HFFc6 (cell line): ENCODE measurements at regions not wholly inside any gene's neighbourhood (a gene's known extent, or its start where the extent isn't known, plus 50 kb on each side); places are given as distances from the start of the nearest gene placed in this dataset.
"Not testable (repeated sequence)": the region's sequence is repeated elsewhere in the genome, so short reads cannot be mapped to it uniquely, and the experiment has no call there.

Experiments used
- DNase-seq: peaks from one replicate; pipeline ENCODE4 v3.0.0-alpha.2; 2018
- H3K27ac Mint-ChIP-seq: 2 replicates; pipeline ENCODE4 v1.8.0; 2020; ENCODE audit warnings: mild to moderate bottlenecking, mixed read lengths
- H3K27me3 Mint-ChIP-seq: 2 replicates; pipeline ENCODE4 v1.8.0; 2021; ENCODE audit warnings: mild to moderate bottlenecking, moderate library complexity, mixed read lengths; ENCODE audit not compliant: insufficient read depth
- H3K36me3 Mint-ChIP-seq: 2 replicates; pipeline ENCODE4 v1.8.0; 2021; ENCODE audit warnings: low read depth, mixed read lengths
- H3K4me1 Mint-ChIP-seq: 2 replicates; pipeline ENCODE4 v1.8.0; 2020; ENCODE audit warnings: low read depth, mixed read lengths
- H3K4me3 Mint-ChIP-seq: 2 replicates; pipeline ENCODE4 v1.8.0; 2020; ENCODE audit warnings: mild to moderate bottlenecking, moderate library complexity, mixed read lengths
- H3K9me3 Mint-ChIP-seq: 2 replicates; pipeline ENCODE4 v1.8.0; 2020; ENCODE audit warnings: mild to moderate bottlenecking, mixed read lengths
- TF ChIP-seq, protein P1 (sequence below): fragments of 200-600 bp; sonication (generic); IDR thresholded peaks from 2 replicates; pipeline ENCODE4 v1.5.0; 2021; ENCODE audit warnings: antibody characterized with exemption, mild to moderate bottlenecking

DNA sequence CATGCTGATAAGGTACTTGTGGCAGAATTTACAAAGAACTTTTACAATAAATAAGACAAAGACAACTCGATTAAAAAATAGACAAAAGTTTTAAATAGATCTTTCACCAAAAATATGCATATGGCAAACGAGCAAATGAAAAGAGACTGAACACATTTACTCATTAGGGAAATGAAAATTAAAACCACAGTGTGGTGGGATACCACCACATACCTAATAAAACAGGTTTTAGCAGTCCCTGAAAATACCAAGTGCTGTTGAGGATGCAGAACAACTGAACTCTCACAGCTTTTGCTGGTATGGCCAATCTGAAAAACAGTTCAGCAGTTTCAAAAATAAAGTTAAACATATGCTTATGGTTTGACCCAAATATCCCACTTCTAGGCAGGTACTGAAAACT lies 205.4 kb upstream of the ADO start:
- peaks cover 17% of the 10 kb centered on the region for H3K4me1 Mint-ChIP-seq
- no peak for DNase-seq
- TF ChIP-seq, protein P1, sequence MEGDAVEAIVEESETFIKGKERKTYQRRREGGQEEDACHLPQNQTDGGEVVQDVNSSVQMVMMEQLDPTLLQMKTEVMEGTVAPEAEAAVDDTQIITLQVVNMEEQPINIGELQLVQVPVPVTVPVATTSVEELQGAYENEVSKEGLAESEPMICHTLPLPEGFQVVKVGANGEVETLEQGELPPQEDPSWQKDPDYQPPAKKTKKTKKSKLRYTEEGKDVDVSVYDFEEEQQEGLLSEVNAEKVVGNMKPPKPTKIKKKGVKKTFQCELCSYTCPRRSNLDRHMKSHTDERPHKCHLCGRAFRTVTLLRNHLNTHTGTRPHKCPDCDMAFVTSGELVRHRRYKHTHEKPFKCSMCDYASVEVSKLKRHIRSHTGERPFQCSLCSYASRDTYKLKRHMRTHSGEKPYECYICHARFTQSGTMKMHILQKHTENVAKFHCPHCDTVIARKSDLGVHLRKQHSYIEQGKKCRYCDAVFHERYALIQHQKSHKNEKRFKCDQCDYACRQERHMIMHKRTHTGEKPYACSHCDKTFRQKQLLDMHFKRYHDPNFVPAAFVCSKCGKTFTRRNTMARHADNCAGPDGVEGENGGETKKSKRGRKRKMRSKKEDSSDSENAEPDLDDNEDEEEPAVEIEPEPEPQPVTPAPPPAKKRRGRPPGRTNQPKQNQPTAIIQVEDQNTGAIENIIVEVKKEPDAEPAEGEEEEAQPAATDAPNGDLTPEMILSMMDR, result no peak
- H3K36me3 Mint-ChIP-seq, result no peaks in the 10 kb centered on the region
- no peak overlapping the region for H3K27ac Mint-ChIP-seq
- H3K9me3 Mint-ChIP-seq, result no peaks in the 10 kb centered on the region
- no peak overlapping the region for H3K4me3 Mint-ChIP-seq
- no peaks in the 10 kb centered on the region; the same call in 1 of the 2 replicates for H3K27me3 Mint-ChIP-seq

DNA sequence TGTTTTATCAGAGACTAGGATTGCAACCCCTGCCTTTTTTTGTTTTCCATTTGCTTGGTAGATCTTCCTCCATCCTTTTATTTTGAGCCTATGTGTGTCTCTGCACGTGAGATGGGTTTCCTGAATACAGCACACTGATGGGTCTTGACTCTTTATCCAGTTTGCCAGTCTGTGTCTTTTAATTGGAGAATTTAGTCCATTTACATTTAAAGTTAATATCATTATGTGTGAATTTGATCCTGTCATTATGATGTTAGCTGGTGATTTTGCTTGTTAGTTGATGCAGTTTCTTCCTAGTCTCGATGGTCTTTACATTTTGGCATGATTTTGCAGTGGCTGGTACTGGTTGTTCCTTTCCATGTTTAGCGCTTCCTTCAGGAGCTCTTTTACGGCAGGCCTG lies 198.0 kb upstream of the ADO start:
- H3K36me3 Mint-ChIP-seq, H3K4me3 Mint-ChIP-seq, H3K9me3 Mint-ChIP-seq, H3K27ac Mint-ChIP-seq, DNase-seq, H3K27me3 Mint-ChIP-seq, H3K4me1 Mint-ChIP-seq: not testable (repeated sequence)

DNA sequence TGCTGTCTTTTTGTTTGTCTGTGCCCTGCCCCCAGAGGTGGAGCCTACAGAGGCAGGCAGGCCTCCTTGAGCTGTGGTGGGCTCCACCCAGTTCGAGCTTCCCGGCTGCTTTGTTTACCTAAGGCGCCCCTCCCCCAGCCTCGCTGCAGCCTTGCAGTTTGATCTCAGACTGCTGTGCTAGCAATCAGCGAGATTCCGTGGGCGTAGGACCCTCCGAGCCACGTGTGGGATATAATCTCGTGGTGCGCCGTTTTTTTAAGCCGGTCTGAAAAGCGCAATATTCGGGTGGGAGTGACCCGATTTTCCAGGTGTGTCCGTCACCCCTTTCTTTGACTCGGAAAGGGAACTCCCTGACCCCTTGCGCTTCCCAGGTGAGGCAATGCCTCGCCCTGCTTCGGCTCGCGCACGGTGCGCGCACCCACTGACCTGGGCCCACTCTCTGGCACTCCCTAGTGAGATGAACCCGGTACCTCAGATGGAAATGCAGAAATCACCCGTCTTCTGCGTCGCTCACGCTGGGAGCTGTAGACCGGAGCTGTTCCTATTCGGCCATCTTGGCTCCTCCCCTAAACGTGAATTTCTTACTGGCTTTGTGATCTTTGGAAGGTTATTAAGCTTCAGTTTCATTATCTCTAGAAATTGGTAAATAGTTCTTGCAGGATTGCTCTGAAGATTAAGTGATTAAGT lies 196.2 kb upstream of the ADO start:
- H3K36me3 Mint-ChIP-seq, H3K4me1 Mint-ChIP-seq, DNase-seq, H3K27me3 Mint-ChIP-seq, H3K27ac Mint-ChIP-seq, H3K4me3 Mint-ChIP-seq, H3K9me3 Mint-ChIP-seq: not testable (repeated sequence)

DNA sequence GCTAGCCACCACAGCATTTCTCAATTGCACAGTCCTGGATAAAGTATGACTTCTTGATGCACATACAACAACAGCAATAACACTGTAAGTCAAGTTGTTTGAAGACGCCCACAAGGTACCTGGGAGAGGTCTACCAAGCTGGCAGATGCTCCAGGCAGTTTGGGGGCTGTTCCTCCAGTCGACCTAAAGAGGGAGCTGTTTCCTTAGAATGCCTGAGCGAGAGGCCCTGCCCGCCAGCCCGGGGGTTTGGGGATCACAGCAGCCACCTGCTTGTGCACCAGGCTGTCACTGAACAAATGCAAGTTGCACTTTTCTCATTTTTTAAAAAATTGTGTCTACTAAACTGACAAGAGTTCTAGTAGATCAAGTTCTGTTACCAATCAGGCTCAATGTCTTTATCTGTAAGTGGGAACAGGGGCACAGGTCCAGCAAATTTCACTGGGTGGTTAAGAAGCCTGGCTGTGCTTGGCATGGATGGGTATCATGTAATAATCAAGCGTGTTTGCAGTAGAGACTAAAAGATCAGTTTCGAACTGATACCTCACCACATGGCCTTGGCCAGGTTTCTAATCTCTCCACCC lies 193.8 kb upstream of the ADO start:
- DNase-seq, result peak; percentile 30
- TF ChIP-seq, protein P1, result peak; percentile 89
- H3K4me3 Mint-ChIP-seq, result no peak overlapping the region
- no peaks in the 10 kb centered on the region for H3K27me3 Mint-ChIP-seq
- peaks cover 27% of the 10 kb centered on the region for H3K4me1 Mint-ChIP-seq
- no peak overlapping the region for H3K27ac Mint-ChIP-seq
- no peaks in the 10 kb centered on the region for H3K9me3 Mint-ChIP-seq
- no peaks in the 10 kb centered on the region for H3K36me3 Mint-ChIP-seq

DNA sequence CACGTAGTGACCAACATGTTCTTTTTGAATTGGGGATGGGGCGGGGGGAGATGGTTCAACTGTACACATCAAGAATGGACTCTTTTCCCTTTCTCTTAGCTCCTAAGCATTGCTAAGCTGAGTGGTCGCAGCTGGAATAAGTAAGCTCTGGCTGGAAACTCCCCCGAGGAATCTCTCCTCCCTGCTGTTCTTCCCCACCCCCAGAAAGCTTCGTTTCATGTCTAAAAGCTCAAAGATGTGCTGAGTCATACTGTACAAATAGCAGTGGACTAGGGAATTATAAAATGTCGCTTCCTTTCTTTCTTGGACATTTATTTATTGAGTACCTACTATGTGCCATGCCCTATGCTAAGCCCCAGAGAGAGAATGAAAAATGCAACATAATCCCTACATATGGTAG lies 191.1 kb upstream of the ADO start:
- peaks cover 44% of the 10 kb centered on the region for H3K4me1 Mint-ChIP-seq
- no peaks in the 10 kb centered on the region for H3K36me3 Mint-ChIP-seq
- TF ChIP-seq, protein P1, result no peak
- peak overlapping the region; percentile 47; the same call in 1 of the 2 replicates for H3K27ac Mint-ChIP-seq
- no peak overlapping the region for H3K4me3 Mint-ChIP-seq
- no peak for DNase-seq
- H3K9me3 Mint-ChIP-seq, result no peaks in the 10 kb centered on the region
- no peaks in the 10 kb centered on the region for H3K27me3 Mint-ChIP-seq

DNA sequence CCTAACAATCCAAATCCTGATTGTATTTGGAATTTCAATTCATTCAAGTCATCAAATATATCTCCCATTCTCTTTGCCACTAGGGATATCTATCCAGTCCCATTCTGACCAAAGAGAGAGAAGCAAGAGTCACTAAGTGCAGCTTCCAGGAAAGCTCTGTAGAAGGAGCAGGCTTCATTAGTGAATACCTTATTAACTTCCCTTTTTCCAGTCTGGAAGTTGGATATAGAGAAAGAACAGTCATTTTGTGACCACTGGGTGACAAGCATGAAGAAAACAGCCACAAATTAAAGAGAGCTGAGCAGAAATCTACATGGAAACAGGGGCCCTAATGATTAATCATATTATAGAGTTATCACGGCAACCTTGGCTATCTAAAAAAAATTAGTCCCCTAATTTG lies 190.7 kb upstream of the ADO start:
- no peaks in the 10 kb centered on the region for H3K27me3 Mint-ChIP-seq
- no peaks in the 10 kb centered on the region for H3K36me3 Mint-ChIP-seq
- no peaks in the 10 kb centered on the region for H3K9me3 Mint-ChIP-seq
- no peak for DNase-seq
- H3K4me3 Mint-ChIP-seq, result no peak overlapping the region
- H3K27ac Mint-ChIP-seq, result 0 out of 2 replicates have a peak overlapping the region, but pooled peaks have one; percentile 47
- peaks cover 48% of the 10 kb centered on the region for H3K4me1 Mint-ChIP-seq
- TF ChIP-seq, protein P1, result no peak
